K562 (cell line): ENCODE measurements at regions not wholly inside any gene's neighbourhood (a gene's known extent, or its start where the extent isn't known, plus 50 kb on each side); places are given as distances from the start of the nearest gene placed in this dataset.

Source experiments
- ATAC-seq: fragments of 200-7000 bp; cut with Tn5 transposase; 3 replicates; pipeline ENCODE4 v1.9.1; 2020; ENCODE audit warnings: moderate library complexity
- BruUV-seq: library from RNA; stranded (reverse); fragments of 400-500 nt; replicated peaks from 2 replicates; lab custom pipeline; 2021; lab: Mats Ljungman, UMichigan
- CTCF ChIA-PET: fragments of 300-600 bp; formaldehyde crosslinking; extraction: SDS; loops from one replicate; lab custom pipeline; 2021; ENCODE audit warnings: low intra/inter-chr PET ratio; lab: Yijun Ruan, JAX
- POLR2A ChIA-PET: fragments of 300-600, 350-650 bp; sonication (Branson Sonifier 250); formaldehyde crosslinking; extraction: SDS; loops from one replicate; lab custom pipeline; 2021; ENCODE audit warnings: antibody characterized with exemption, inconsistent platforms; lab: Yijun Ruan, JAX
- DNase-seq, 4 experiments: peaks; one replicate each; pipeline versions ENCODE4 v3.0.0 to v3.0.0-alpha.2; 2011 to 2018; ENCODE audit warnings: low spot score in 3 of 4, mixed read lengths in 3 of 4; ENCODE audit errors: extremely low read depth in 1 of 4
- FAIRE-seq: peaks from 2 replicates; lab custom pipeline; 2011; peaks lifted over from hg19 to GRCh38; lab: Jason Lieb, UNC
- H2AFZ ChIP-seq: 2 replicates; pipeline ENCODE4 v1.6.0; 2011; ENCODE audit warnings: low read depth, low read length, control low read depth, inconsistent platforms
- H3K27ac ChIP-seq: fragments of 200-600 bp; 3 replicates; pipeline ENCODE4 v1.8.0; 2011; ENCODE audit warnings: low read depth, mild to moderate bottlenecking, control low read depth, inconsistent platforms, low read length, moderate library complexity, mixed read lengths; ENCODE audit errors: extremely low read depth
- H3K27me3 ChIP-seq, 2 experiments: fragments of 300-600 bp in 1 of 2; 2 replicates in 1 of 2; 3 replicates in 1 of 2; pipeline versions ENCODE4 v1.6.0 to v1.8.0; 2011; ENCODE audit warnings: inconsistent platforms in 2 of 2, low read length in 2 of 2, mild to moderate bottlenecking in 1 of 2, mixed read lengths in 1 of 2, moderate library complexity in 1 of 2; ENCODE audit not compliant: control insufficient read depth in 2 of 2, insufficient read depth in 2 of 2
- H3K36me3 ChIP-seq: fragments of 300-600 bp; 3 replicates; pipeline ENCODE4 v1.8.0; 2011; ENCODE audit warnings: mild to moderate bottlenecking, low read length, inconsistent platforms; ENCODE audit not compliant: control insufficient read depth, insufficient read depth
- H3K4me1 ChIP-seq, 2 experiments: fragments of 200-600 bp in 1 of 2; replicated peaks in 1 of 2; 2 replicates in 1 of 2; 3 replicates in 1 of 2; pipeline versions ENCODE4 v1.5.1 to v1.8.0; 2011; ENCODE audit warnings: inconsistent platforms in 2 of 2, low read length in 2 of 2, mild to moderate bottlenecking in 1 of 2, mixed read lengths in 1 of 2, moderate library complexity in 1 of 2; ENCODE audit not compliant: control insufficient read depth in 2 of 2, insufficient read depth in 2 of 2
- H3K4me2 ChIP-seq: 2 replicates; pipeline ENCODE4 v1.6.1; 2011; ENCODE audit warnings: low read length, control low read depth, inconsistent platforms, mixed read lengths; ENCODE audit not compliant: insufficient read depth
- H3K4me3 ChIP-seq: fragments of 200-600 bp; sonication (generic), shearing (Covaris generic); 2 replicates; pipeline ENCODE4 v1.5.1; 2016; ENCODE audit warnings: control low read depth, inconsistent platforms
- H3K79me2 ChIP-seq: fragments of 200-600 bp; 3 replicates; pipeline ENCODE4 v1.8.0; 2011; ENCODE audit warnings: low read length, inconsistent platforms; ENCODE audit not compliant: control insufficient read depth, insufficient read depth
- H3K9ac ChIP-seq, 2 experiments: 2 replicates each; pipeline versions ENCODE4 v1.6.0 to v1.6.1; 2011; ENCODE audit warnings: low read depth in 2 of 2, low read length in 2 of 2, control low read depth in 1 of 2, inconsistent platforms in 1 of 2, mild to moderate bottlenecking in 1 of 2, mixed read lengths in 1 of 2; ENCODE audit not compliant: insufficient read depth in 1 of 2
- H3K9me1 ChIP-seq: one replicate; pipeline ENCODE4 v1.6.0; 2011; ENCODE audit warnings: inconsistent platforms, mild to moderate bottlenecking, low read length, moderate library complexity; ENCODE audit not compliant: control insufficient read depth, insufficient read depth
- H3K9me3 ChIP-seq: replicated peaks from 2 replicates; pipeline ENCODE4 v1.5.1; 2011; ENCODE audit warnings: low read depth, low read length, inconsistent platforms; ENCODE audit not compliant: control insufficient read depth, insufficient read depth
- H4K20me1 ChIP-seq: replicated peaks from 2 replicates; pipeline ENCODE4 v1.6.1; 2011; ENCODE audit warnings: low read length, inconsistent platforms, mixed read lengths; ENCODE audit not compliant: control insufficient read depth, insufficient read depth
- NFE2L1 ChIP-seq: fragments of 450-650 bp; IDR thresholded peaks from 2 replicates; pipeline ENCODE4 v1.6.1; 2016; ENCODE audit warnings: missing genetic modification characterization, low read depth, mild to moderate bottlenecking, missing compliant biosample characterization, moderate library complexity, borderline replicate concordance
- SNRNP70 ChIP-seq: fragments of 200-400 bp; formaldehyde crosslinking; optimal IDR thresholded peaks from 2 replicates; pipeline ENCODE3; 2017; ENCODE audit warnings: low read depth, low read length
- ZNF197 ChIP-seq: fragments of 200-800 bp; sonication (Bioruptor generic); IDR thresholded peaks from 2 replicates; pipeline ENCODE4 v1.6.1; 2016; ENCODE audit warnings: low read depth, missing genetic modification characterization, missing compliant biosample characterization
- WGBS: fragments of 100-300 bp; shearing (Covaris generic); methylation state at CpG from one replicate; pipeline ENCODE4 v1.1.6; 2016; ENCODE audit warnings: low coverage, mixed read lengths; ENCODE audit not compliant: insufficient coverage; ENCODE audit errors: missing lambda C conversion rate; 5-methylcytosine and 5-hydroxymethylcytosine counted together
- in situ Hi-C: fragments of 300-500 bp; cut with MboI; formaldehyde crosslinking; loops from 4 replicates; pipeline ENCODE4 v1.15.0; 2018; ENCODE audit warnings: inconsistent platforms, mixed read lengths
- intact Hi-C: fragments of 100-400 bp; cut with micrococcal nuclease; formaldehyde crosslinking; loops from 2 replicates; pipeline ENCODE4 v1.14.2; 2022

DNA sequence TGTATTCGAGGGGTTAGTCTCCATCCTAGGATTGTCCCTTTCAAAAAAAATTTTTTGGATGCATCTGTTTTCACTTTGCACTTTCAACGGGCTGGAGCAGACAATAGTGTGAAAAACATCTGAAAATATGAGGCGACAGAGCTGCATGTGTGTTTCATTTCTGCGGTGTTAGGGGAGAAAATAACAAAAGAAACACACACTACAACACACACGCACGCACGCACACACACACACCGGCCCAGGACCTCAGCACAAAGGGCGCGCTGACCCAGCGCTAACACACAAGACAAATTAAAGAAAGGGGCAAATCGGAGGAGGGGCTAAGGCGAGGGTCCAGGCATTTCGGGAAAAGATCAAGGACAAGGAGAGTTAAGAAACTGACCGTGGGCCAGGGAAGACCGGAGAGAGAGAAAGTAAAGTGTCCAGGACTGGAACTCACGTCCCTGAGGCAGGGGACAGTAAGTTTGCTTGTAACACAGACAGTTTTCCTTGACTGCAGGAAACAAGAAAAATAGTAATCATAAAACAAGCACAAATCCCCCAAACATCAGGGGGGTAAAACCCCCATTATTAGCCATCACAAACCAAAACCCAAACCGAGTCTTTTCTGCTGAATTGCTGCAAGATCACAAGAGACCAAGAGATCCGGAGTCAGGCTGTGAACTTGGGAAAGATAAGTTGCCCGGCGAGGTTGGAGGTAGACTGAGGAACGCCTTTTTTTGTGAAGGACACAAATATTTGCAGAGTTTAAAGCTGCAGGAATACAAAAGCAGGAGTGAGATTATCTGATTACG, 302.1 kb downstream of the PARP8 start:
- Histone ChIP-seq H4K20me1 (no peaks in the 10 kb centered on the region), H3K4me1 (peaks cover 0 to 8% of the 10 kb centered on the region in 2 experiments; a peak in 1 of 5 replicates), H3K36me3 (no peaks in the 10 kb centered on the region), H3K4me3 (no peak overlapping the region), H3K9me3 (no peaks in the 10 kb centered on the region), H3K9me1 (no peaks in the 10 kb centered on the region), H3K27ac (no peak overlapping the region), H3K9ac (no peak overlapping the region), H3K27me3 (peaks cover 6 to 13% of the 10 kb centered on the region in 2 experiments; a peak in 3 of 5 replicates), H3K79me2 (no peaks in the 10 kb centered on the region), H3K4me2 (no peak overlapping the region), H2AFZ (no peak overlapping the region)
- DNase-seq (no peak), FAIRE-seq (no peak), ATAC-seq (no peak)
- CTCF ChIA-PET: no interaction called here
- POLR2A ChIA-PET: no interaction called here
- in situ Hi-C loops: loop anchor here (25.0 kb wide), 1 partner anchor 1044 kb away; no protein-coding TSS in a partner anchor
- BruUV-seq: no TSS peak
- intact Hi-C loops: no loop called here
- 9% methylated on average over 23 of the region's 23 CpGs for WGBS
- TF ChIP-seq SNRNP70: no peak
- no peak for TF ChIP-seq ZNF197 (CRISPR knock-in tag)
- TF ChIP-seq NFE2L1: no peak
